Middle frontal gyrus (tissue), 1 donor: ENCODE measurements at regions not wholly inside any gene's neighbourhood (a gene's known extent, or its start where the extent isn't known, plus 50 kb on each side); places are given as distances from the start of the nearest gene placed in this dataset.

Experiments
- DNase-seq: peaks from one replicate; pipeline ENCODE4 v3.0.0-alpha.2; 2015; ENCODE audit warnings: low spot score; ENCODE audit errors: extremely low spot score

- DNase-seq, result no peak
These were observed 50.1 kb upstream of the GHITM start for GRCh38 chr10:84089162-84089561.
